NCI-H1105 (cell line): ENCODE measurements at regions not wholly inside any gene's neighbourhood (a gene's known extent, or its start where the extent isn't known, plus 50 kb on each side); places are given as distances from the start of the nearest gene placed in this dataset.
A peak's percentile ranks its signal among the peaks of the same experiment; 100 is the strongest.

Experiments used
- DNase-seq: peaks from one replicate; lab custom pipeline; 2025; lab: John Stamatoyannopoulos, UW

DNA sequence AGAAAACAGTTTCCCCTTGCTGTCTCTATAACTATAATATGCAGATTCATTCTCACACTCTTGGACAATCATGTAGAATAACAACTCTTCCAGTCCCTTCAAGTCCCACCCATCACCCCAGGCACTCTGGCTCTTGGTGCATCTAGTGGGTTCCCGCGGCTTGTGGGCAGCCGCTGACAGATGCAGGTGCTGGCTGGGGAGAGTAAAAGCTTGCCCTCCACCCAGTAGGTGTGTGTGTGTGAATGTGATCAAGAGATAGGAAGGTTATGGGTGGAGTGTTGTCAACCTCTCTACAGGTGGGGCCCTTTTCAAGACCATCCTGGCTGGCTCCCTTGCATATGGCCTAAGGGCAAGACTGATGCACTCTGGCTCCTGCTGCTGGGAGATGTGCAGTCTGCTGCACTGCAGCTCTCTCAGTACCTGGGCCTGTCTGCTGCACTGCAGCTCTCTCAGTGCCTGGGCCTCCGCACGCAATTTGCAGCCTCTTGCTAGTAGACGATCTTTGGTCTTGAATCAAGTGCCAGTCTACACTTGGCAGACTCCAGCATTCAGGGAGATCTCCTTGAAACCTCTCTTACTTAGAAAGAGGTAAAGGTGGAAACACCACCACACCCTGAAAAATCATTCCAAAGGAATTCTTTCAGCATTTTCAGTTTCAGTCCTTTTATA, 189.7 kb upstream of the GDNF start:
- no peak for DNase-seq

- no peak for DNase-seq
Observed at GRCh38 chr5:38023799-38024198, 184.0 kb upstream of the GDNF start.

DNA sequence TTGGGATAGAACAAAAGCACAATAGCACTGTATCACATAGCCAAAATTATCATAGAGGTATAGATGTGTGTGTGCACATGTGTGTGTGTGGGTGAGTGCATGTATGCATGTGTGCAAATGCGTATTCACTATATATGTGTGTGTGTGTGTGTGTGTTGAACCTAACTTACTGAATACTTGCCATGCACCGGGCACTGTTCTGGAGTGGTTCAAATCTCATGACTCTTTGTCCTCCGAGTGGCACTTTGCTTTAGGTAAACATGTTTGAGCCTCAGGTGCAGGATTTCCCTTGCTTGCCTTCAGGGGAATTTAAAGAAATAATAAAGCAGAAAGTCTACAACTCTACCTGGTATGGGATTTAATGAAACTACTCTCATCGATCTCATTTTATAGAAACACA, 183.5 kb upstream of the GDNF start:
- no peak for DNase-seq

- no peak for DNase-seq
Observed at GRCh38 chr5:38022631-38023030, 182.8 kb upstream of the GDNF start.

DNA sequence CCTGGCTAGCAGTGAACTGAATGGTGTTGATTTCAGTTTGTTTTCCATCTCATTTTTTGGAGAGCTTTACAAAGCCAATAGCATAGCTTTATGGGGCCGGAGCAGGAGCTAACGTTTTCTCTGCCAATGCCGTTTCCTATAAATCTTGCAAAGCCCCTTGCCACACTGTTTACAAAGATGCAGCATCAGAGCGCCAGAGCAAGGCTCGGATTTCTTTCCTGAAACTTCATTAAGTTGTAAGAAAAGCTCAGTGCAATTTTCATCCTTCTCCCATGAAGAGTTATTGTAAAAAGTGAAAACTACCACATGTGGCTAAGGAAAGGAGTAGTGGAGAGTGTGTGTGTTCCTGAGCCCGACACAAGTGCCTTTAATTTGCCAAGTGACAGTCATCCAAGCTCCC, 178.2 kb upstream of the GDNF start:
- no peak for DNase-seq

- no peak for DNase-seq
Observed at GRCh38 chr5:38013107-38013506, 173.3 kb upstream of the GDNF start.

DNA sequence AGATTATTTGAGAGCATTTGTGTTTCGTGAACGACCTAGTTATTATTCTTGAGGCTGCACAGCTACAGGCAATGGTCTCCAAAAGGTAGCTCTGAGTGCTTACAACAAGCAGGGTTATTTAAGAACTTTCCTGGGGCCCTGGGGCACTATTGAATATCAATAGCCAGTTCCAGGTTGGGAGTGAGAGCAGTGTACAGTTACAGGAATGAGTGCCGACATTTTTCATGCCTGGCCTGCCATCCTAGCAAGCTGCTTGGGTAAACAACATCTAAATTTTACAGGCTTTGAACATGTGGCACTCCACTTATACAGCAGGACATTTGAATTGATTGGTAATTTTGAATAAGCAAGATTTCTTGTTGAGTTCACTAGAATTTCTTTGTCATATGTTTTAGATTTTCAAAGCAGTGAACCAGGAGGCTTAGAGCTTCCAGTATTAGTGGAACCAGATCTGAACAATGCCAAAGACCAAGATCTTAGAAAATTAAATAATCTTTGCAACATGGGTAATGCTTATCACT, 171.9 kb upstream of the GDNF start:
- DNase-seq: no peak

DNA sequence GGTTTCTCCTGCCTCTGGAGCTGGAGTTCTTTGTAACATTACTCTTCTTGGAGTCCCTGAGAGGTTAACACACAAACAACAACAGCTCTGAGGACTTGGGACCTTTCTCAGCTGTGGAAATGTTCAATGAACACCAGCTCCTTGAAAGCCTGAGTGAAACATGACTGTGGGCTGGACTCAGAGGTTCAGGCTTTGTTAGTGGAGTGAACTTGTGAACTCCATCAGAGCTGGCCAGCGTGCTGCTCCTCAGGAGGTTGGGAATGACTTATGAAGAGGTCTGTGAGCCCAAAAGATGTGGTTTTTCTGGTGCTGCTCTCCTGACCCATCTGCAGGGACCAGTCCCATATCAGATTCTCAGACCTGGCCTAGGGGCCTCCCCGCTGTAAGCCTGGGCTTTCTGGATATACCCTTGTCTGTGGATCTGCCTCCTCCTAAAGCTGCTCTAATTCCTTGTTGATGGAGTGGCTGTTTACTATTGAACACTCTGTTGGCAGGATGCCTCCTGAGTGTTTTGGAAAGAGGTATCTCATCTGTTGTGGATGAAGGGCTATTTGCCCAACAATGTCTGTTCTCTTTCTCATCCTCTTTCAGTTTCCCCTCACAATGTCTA, 170.0 kb upstream of the GDNF start:
- no peak for DNase-seq

DNA sequence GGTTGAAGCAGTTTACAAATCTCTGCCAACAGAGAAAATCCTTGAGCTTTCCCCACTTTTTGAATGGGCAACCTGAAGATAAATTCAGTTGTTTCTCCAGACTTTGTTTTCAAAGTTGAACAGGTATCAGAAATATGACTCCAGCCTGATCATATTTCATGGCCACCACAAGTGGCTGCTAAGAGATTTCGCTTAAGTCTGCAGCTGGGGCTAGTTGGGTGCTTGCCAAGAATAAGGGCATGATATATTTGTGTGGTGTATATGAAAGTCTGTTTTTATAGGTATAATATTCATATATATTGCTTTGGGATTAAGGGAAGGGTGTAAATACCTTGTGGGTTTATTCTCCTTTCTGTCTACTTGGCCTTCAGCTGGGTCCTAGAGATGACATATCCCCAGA, 168.4 kb upstream of the GDNF start:
- peak; percentile 74 for DNase-seq

GRCh38 chr5:37999593-37999992, 159.8 kb upstream of the GDNF start:
- DNase-seq: no peak

GRCh38 chr5:37996918-37997317, 157.1 kb upstream of the GDNF start:
- no peak for DNase-seq

GRCh38 chr5:37994729-37995128, 154.9 kb upstream of the GDNF start:
- DNase-seq: no peak

GRCh38 chr5:37991301-37992299, 151.8 kb upstream of the GDNF start:
- DNase-seq: no peak

GRCh38 chr5:37989884-37990283, 150.0 kb upstream of the GDNF start:
- no peak for DNase-seq

- no peak for DNase-seq
Observed at GRCh38 chr5:37988454-37989046, 148.7 kb upstream of the GDNF start.

DNA sequence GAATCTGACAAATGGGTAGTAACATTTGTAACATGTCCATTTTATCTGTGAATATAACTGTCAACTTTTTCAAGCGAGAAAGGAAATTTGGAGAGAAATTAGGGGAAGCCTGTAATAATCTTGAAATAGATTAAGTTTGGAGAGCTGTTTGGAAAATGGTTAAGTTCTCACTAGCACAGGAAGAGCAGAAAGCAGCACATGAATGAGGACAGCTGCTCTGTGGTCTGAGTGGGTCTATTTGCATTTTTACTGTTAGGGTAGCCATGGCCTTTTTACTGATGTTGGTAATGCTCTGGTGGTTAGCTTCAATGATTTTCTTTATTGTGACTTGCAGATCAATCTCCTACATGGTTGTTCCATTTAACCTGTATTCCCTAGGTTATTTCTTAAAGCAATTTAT, 144.5 kb upstream of the GDNF start:
- no peak for DNase-seq

DNA sequence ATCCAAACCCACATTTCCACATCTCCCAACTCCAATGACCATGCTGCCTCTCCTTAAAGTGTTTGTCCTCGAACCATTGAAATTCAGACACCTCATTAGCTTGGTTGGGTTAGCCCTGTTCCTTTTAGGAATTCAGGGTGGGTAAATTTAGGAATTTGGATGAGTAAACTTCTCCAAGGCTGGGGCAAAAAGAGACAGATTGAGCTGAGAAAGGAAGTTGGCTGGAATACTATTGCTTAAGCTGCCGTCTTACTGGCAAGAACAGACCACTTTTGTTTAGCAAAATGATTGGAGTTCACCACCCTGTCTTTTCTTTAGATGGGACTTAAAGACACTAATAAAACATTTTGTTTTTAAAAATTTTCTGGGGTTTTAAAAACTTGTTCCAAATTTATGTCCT, 143.6 kb upstream of the GDNF start:
- no peak for DNase-seq

- no peak for DNase-seq
Observed at GRCh38 chr5:37979559-37979958, 139.7 kb upstream of the GDNF start.

DNA sequence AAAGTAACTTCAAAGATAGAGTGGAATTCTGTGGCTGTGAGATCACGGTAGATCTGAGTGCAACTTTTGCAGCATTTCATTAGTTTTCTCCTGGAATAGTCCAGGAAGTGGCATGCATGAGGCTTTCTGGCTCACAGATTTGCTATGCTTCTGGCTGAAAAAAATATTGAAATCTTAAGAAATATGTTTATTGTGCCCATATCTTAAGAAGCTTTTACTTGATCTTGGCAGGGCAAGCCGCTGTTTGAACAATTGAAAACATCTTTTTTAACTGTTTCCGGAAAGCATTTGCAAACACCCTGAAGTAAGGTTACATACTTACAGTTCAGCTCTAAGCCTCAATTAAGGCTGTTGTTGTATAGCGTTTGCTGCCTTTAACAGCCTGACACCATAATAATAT, 135.7 kb upstream of the GDNF start:
- no peak for DNase-seq

- no peak for DNase-seq
Observed at GRCh38 chr5:37971483-37972024, 131.7 kb upstream of the GDNF start.

- DNase-seq: no peak
Observed at GRCh38 chr5:37966871-37967270, 127.0 kb upstream of the GDNF start.

- DNase-seq: no peak
Observed at GRCh38 chr5:37966291-37966690, 126.5 kb upstream of the GDNF start.
